ENCODE measurements at regions not wholly inside any gene's neighbourhood (a gene's known extent, or its start where the extent isn't known, plus 50 kb on each side); places are given as distances from the start of the nearest gene placed in this dataset.

- no peak for TF ChIP-seq POLR2A (IDR thresholded peaks at IDR 0.05)
- no peak for TF ChIP-seq EP300 (IDR thresholded peaks at IDR 0.05; ENCODE audit: low read depth)
These were observed 195.2 kb upstream of the PUDP start for GRCh38 chrX:7343181-7343580.
